IMR-90 (cell line): ENCODE measurements at regions not wholly inside any gene's neighbourhood (a gene's known extent, or its start where the extent isn't known, plus 50 kb on each side); places are given as distances from the start of the nearest gene placed in this dataset.

ENCODE experiments used
- ATAC-seq: fragments of 200-7000 bp; cut with Tn5 transposase; 2 replicates; pipeline ENCODE4 v1.9.1; 2020; ENCODE audit warnings: low read depth, mild to moderate bottlenecking, moderate library complexity
- BruUV-seq: library from RNA; stranded (reverse); fragments of 400-500 nt; replicated peaks from 2 replicates; lab custom pipeline; 2021; lab: Mats Ljungman, UMichigan
- CTCF ChIA-PET: fragments of 300-600 bp; formaldehyde crosslinking; extraction: SDS; loops from one replicate; lab custom pipeline; 2021; ENCODE audit warnings: antibody characterized with exemption; lab: Yijun Ruan, JAX
- POLR2A ChIA-PET: fragments of 300-600 bp; sonication (Branson Sonifier 250); formaldehyde crosslinking; loops from one replicate; lab custom pipeline; 2022; ENCODE audit warnings: antibody characterized with exemption; ENCODE audit not compliant: unreplicated experiment; lab: Charles Lee
- DNase-seq: peaks from one replicate; pipeline ENCODE4 v3.0.0; 2013
- H2AFZ ChIP-seq: replicated peaks from 2 replicates; pipeline ENCODE3; 2013; ENCODE audit warnings: low read length, mild to moderate bottlenecking; ENCODE audit not compliant: poor library complexity
- H2AK5ac ChIP-seq: 2 replicates; pipeline ENCODE4 v1.6.1; 2013; ENCODE audit warnings: low read depth, low read length, inconsistent platforms
- H2AK9ac ChIP-seq: replicated peaks from 2 replicates; pipeline ENCODE3; 2013; ENCODE audit warnings: mild to moderate bottlenecking, low read depth, low read length, moderate library complexity; ENCODE audit not compliant: poor library complexity
- H2BK120ac ChIP-seq: 2 replicates; pipeline ENCODE4 v1.6.1; 2013; ENCODE audit warnings: low read depth, low read length, inconsistent platforms
- H2BK15ac ChIP-seq: 3 replicates; pipeline ENCODE4 v1.6.1; 2013; ENCODE audit warnings: low read depth, low read length, inconsistent platforms
- H2BK20ac ChIP-seq: 2 replicates; pipeline ENCODE4 v1.6.1; 2013; ENCODE audit warnings: low read depth, mild to moderate bottlenecking, inconsistent platforms, low read length, moderate library complexity
- H2BK5ac ChIP-seq: 2 replicates; pipeline ENCODE4 v1.6.1; 2013; ENCODE audit warnings: mild to moderate bottlenecking, low read depth, low read length, inconsistent platforms; ENCODE audit not compliant: poor library complexity, severe bottlenecking
- H3K14ac ChIP-seq: replicated peaks from 2 replicates; pipeline ENCODE4 v1.6.1; 2013; ENCODE audit warnings: low read depth, low read length, inconsistent platforms
- H3K18ac ChIP-seq: 2 replicates; pipeline ENCODE4 v1.6.1; 2013; ENCODE audit warnings: low read depth, low read length, control low read depth
- H3K23ac ChIP-seq: 2 replicates; pipeline ENCODE4 v1.6.1; 2013; ENCODE audit warnings: low read depth, low read length, inconsistent platforms
- H3K27ac ChIP-seq: 2 replicates; pipeline ENCODE4 v1.5.1; 2013; ENCODE audit warnings: mild to moderate bottlenecking, control low read depth, low read length; ENCODE audit not compliant: insufficient read depth
- H3K27me3 ChIP-seq: 2 replicates; pipeline ENCODE4 v1.6.1; 2013; ENCODE audit warnings: low read length; ENCODE audit not compliant: control insufficient read depth, insufficient read depth
- H3K36me3 ChIP-seq: 2 replicates; pipeline ENCODE4 v1.6.1; 2013; ENCODE audit warnings: low read length, mixed read lengths; ENCODE audit not compliant: control insufficient read depth, insufficient read depth
- H3K4ac ChIP-seq: 2 replicates; pipeline ENCODE4 v1.6.1; 2013; ENCODE audit warnings: low read depth, low read length, inconsistent platforms
- H3K4me1 ChIP-seq: 2 replicates; pipeline ENCODE4 v1.6.1; 2013; ENCODE audit warnings: low read length, mixed read lengths; ENCODE audit not compliant: control insufficient read depth, insufficient read depth
- H3K4me2 ChIP-seq: 2 replicates; pipeline ENCODE4 v1.6.1; 2013; ENCODE audit warnings: low read depth, mild to moderate bottlenecking, control low read depth, low read length, moderate library complexity
- H3K4me3 ChIP-seq: 2 replicates; pipeline ENCODE4 v1.5.1; 2013; ENCODE audit warnings: low read depth, mild to moderate bottlenecking, control low read depth, low read length, moderate library complexity; ENCODE audit not compliant: insufficient read depth
- H3K56ac ChIP-seq: 2 replicates; pipeline ENCODE4 v1.6.1; 2013; ENCODE audit warnings: low read length, inconsistent platforms; ENCODE audit not compliant: insufficient read depth; ENCODE audit errors: extremely low read depth
- H3K79me1 ChIP-seq, 2 experiments: 2 replicates each; pipeline ENCODE4 v1.6.1; 2013; ENCODE audit warnings: low read length in 2 of 2, inconsistent platforms in 1 of 2, low read depth in 1 of 2
- H3K9ac ChIP-seq: 2 replicates; pipeline ENCODE4 v1.6.1; 2013; ENCODE audit warnings: low read depth, low read length, control low read depth
- H3K9me1 ChIP-seq: 2 replicates; pipeline ENCODE4 v1.6.1; 2013; ENCODE audit warnings: low read length, inconsistent platforms; ENCODE audit not compliant: insufficient read depth
- H3K9me3 ChIP-seq: 2 replicates; pipeline ENCODE4 v1.6.1; 2013; ENCODE audit warnings: low read length; ENCODE audit not compliant: control insufficient read depth, insufficient read depth
- H4K20me1 ChIP-seq: 2 replicates; pipeline ENCODE4 v1.6.1; 2013; ENCODE audit warnings: low read length, inconsistent platforms; ENCODE audit not compliant: insufficient read depth
- H4K5ac ChIP-seq: 2 replicates; pipeline ENCODE4 v1.6.1; 2013; ENCODE audit warnings: mild to moderate bottlenecking, low read depth, low read length, control low read depth
- H4K8ac ChIP-seq, 2 experiments: 2 replicates each; pipeline ENCODE4 v1.6.1; 2013; ENCODE audit warnings: low read depth in 2 of 2, low read length in 2 of 2, control low read depth in 1 of 2, inconsistent platforms in 1 of 2
- H4K91ac ChIP-seq: 2 replicates; pipeline ENCODE4 v1.6.1; 2013; ENCODE audit warnings: low read depth, low read length, inconsistent platforms; ENCODE audit not compliant: insufficient read depth
- BHLHE40 ChIP-seq: fragments of 150-350 bp; IDR thresholded peaks from 2 replicates; pipeline ENCODE4 v1.6.1; 2016; ENCODE audit warnings: mild to moderate bottlenecking, low read depth, low read length
- CEBPB ChIP-seq: IDR thresholded peaks from 2 replicates; pipeline ENCODE4 v1.6.1; 2012; ENCODE audit warnings: low read depth, low read length, improper control_type of control experiment
- FOS ChIP-seq: fragments of 150-350 bp; IDR thresholded peaks from 2 replicates; pipeline ENCODE4 v1.6.1; 2016; ENCODE audit warnings: low read depth, low read length
- MAFK ChIP-seq: IDR thresholded peaks from 2 replicates; pipeline ENCODE4 v1.6.1; 2012; ENCODE audit warnings: low read depth, low read length, improper control_type of control experiment
- MXI1 ChIP-seq: IDR thresholded peaks from 2 replicates; pipeline ENCODE4 v1.6.1; 2012; ENCODE audit warnings: low read depth, mild to moderate bottlenecking, low read length, moderate library complexity, borderline replicate concordance
- NFE2L2 ChIP-seq: fragments of 150-350 bp; IDR thresholded peaks from 2 replicates; pipeline ENCODE4 v1.6.1; 2016; ENCODE audit warnings: low read depth, mild to moderate bottlenecking, low read length
- RAD21 ChIP-seq: IDR thresholded peaks from 2 replicates; pipeline ENCODE4 v1.6.1; 2012; ENCODE audit warnings: low read length, improper control_type of control experiment
- RCOR1 ChIP-seq: IDR thresholded peaks from 2 replicates; pipeline ENCODE4 v1.6.1; 2012; ENCODE audit warnings: mild to moderate bottlenecking, low read length, improper control_type of control experiment; ENCODE audit not compliant: insufficient replicate concordance
- RFX5 ChIP-seq: IDR thresholded peaks from 2 replicates; pipeline ENCODE4 v1.8.0; 2012; ENCODE audit warnings: low read depth, mild to moderate bottlenecking, low read length, moderate library complexity
- USF2 ChIP-seq: fragments of 150-350 bp; IDR thresholded peaks from 2 replicates; pipeline ENCODE4 v1.6.1; 2017; ENCODE audit warnings: mild to moderate bottlenecking, antibody characterized with exemption, low read length, low read depth
- WGBS, 2 experiments: methylation state at CpG; one replicate each; pipeline versions ENCODE4 v1.1.5 to v1.1.7; 2013; ENCODE audit warnings: missing lambda C conversion rate in 2 of 2; ENCODE audit not compliant: insufficient read length in 1 of 2; ENCODE audit errors: extremely low coverage in 2 of 2; 5-methylcytosine and 5-hydroxymethylcytosine counted together
- dilution Hi-C: fragments of 300-500 bp; cut with HindIII; formaldehyde crosslinking; loops from one replicate; pipeline ENCODE4 v1.14.3; 2018; ENCODE audit warnings: low sequenced_read_pairs; ENCODE audit not compliant: unreplicated experiment
- in situ Hi-C: fragments of 300-500 bp; cut with MboI; formaldehyde crosslinking; loops from 3 replicates; pipeline ENCODE4 v1.14.3; 2019; ENCODE audit warnings: low sequenced_read_pairs, inconsistent platforms, mixed read lengths
- intact Hi-C: fragments of 100-400 bp; cut with micrococcal nuclease; formaldehyde crosslinking; loops from 2 replicates; pipeline ENCODE4 v1.10.0; 2022
- TF ChIP-seq, protein P1 (sequence below): fragments of 150-350 bp; IDR thresholded peaks from 2 replicates; pipeline ENCODE4 v1.6.1; 2016; ENCODE audit warnings: low read depth, mild to moderate bottlenecking, low read length, moderate library complexity, borderline replicate concordance
- TF ChIP-seq, protein P2 (sequence below): conservative IDR thresholded peaks from 2 replicates; pipeline ENCODE4 v1.5.1; 2012; ENCODE audit warnings: mild to moderate bottlenecking, low read depth, low read length, improper control_type of control experiment

GRCh38 chr9:39588500-39589137 is 233.2 kb downstream of the SPATA31A1 start:
- H4K20me1 ChIP-seq: no peaks in the 10 kb centered on the region
- whole genome bisulfite sequencing, 2 experiments: 46% methylated on average over 3 of the region's 8 CpGs; no CpG with 5 or more reads in 1 of the 2 experiments
- no peaks in the 10 kb centered on the region for H3K79me1 ChIP-seq
- no peak overlapping the region for H3K4ac ChIP-seq
- H3K36me3 ChIP-seq: no peaks in the 10 kb centered on the region
- no peak overlapping the region for H2AFZ ChIP-seq
- ChIA-PET POLR2A (no interaction called here), CTCF (no interaction called here)
- no peak overlapping the region for H4K8ac ChIP-seq
- H3K4me1 ChIP-seq: no peaks in the 10 kb centered on the region
- no peak overlapping the region for H3K23ac ChIP-seq
- no peak for ATAC-seq
- H2AK5ac ChIP-seq: no peak overlapping the region
- no peak overlapping the region for H2BK15ac ChIP-seq
- no peak overlapping the region for H3K56ac ChIP-seq
- H3K27ac ChIP-seq: no peak overlapping the region
- in situ Hi-C loops (no loop called here), dilution Hi-C loops (no loop called here), intact Hi-C loops (no loop called here)
- H4K91ac ChIP-seq: no peak overlapping the region
- no peak overlapping the region for H3K18ac ChIP-seq
- H3K4me2 ChIP-seq: no peak overlapping the region
- no peak overlapping the region for H3K14ac ChIP-seq
- H2BK20ac ChIP-seq: no peak overlapping the region
- no peak overlapping the region for H3K9ac ChIP-seq
- H3K27me3 ChIP-seq: no peaks in the 10 kb centered on the region
- no peaks in the 10 kb centered on the region; the same call in 1 of the 2 replicates for H3K9me3 ChIP-seq
- no peak overlapping the region for H3K4me3 ChIP-seq
- no peak overlapping the region for H2BK120ac ChIP-seq
- H2BK5ac ChIP-seq: no peak overlapping the region
- DNase-seq: no peak
- BruUV-seq: no TSS peak
- H3K9me1 ChIP-seq: no peaks in the 10 kb centered on the region
- no peak overlapping the region for H4K5ac ChIP-seq
- H2AK9ac ChIP-seq: no peak overlapping the region
- TF ChIP-seq RCOR1: no peak
- TF ChIP-seq USF2: no peak
- TF ChIP-seq CEBPB: no peak
- TF ChIP-seq, protein P1, sequence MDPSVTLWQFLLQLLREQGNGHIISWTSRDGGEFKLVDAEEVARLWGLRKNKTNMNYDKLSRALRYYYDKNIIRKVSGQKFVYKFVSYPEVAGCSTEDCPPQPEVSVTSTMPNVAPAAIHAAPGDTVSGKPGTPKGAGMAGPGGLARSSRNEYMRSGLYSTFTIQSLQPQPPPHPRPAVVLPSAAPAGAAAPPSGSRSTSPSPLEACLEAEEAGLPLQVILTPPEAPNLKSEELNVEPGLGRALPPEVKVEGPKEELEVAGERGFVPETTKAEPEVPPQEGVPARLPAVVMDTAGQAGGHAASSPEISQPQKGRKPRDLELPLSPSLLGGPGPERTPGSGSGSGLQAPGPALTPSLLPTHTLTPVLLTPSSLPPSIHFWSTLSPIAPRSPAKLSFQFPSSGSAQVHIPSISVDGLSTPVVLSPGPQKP: no peak
- no peak for TF ChIP-seq RFX5
- TF ChIP-seq, protein P2, sequence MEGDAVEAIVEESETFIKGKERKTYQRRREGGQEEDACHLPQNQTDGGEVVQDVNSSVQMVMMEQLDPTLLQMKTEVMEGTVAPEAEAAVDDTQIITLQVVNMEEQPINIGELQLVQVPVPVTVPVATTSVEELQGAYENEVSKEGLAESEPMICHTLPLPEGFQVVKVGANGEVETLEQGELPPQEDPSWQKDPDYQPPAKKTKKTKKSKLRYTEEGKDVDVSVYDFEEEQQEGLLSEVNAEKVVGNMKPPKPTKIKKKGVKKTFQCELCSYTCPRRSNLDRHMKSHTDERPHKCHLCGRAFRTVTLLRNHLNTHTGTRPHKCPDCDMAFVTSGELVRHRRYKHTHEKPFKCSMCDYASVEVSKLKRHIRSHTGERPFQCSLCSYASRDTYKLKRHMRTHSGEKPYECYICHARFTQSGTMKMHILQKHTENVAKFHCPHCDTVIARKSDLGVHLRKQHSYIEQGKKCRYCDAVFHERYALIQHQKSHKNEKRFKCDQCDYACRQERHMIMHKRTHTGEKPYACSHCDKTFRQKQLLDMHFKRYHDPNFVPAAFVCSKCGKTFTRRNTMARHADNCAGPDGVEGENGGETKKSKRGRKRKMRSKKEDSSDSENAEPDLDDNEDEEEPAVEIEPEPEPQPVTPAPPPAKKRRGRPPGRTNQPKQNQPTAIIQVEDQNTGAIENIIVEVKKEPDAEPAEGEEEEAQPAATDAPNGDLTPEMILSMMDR: no peak
- TF ChIP-seq RAD21: no peak
- TF ChIP-seq FOS: no peak
- no peak for TF ChIP-seq MAFK
- no peak for TF ChIP-seq NFE2L2
- TF ChIP-seq BHLHE40: no peak
- no peak for TF ChIP-seq MXI1
